GM19351 (cell line): ENCODE measurements at regions not wholly inside any gene's neighbourhood (a gene's known extent, or its start where the extent isn't known, plus 50 kb on each side); places are given as distances from the start of the nearest gene placed in this dataset.

ENCODE experiments used
- ATAC-seq: cut with Tn5 transposase; IDR thresholded peaks from one replicate; pipeline ENCODE4 v1.9.1; 2021; ENCODE audit warnings: mild to moderate bottlenecking, moderate library complexity; ENCODE audit not compliant: unreplicated experiment

DNA sequence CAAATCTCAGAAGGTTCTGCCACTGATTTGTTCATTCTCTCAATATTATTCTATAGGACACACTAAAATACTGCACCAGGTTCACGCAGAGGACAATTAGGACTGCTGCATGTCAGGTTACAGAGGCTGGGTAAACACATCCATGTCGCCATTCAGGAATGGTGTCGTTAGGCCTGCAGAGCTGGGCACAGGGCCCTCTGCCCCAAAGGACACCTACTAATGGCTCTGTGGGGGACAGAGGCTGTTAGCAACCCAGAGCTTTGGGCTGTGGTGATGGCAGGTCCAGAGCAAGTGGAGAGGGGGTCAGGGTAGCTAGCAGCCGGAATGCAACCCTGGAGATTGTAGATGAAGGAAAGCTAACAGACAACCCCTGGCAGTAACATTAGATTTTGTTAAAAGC is 115.9 kb downstream of the TTC32 start:
- no peak for ATAC-seq

DNA sequence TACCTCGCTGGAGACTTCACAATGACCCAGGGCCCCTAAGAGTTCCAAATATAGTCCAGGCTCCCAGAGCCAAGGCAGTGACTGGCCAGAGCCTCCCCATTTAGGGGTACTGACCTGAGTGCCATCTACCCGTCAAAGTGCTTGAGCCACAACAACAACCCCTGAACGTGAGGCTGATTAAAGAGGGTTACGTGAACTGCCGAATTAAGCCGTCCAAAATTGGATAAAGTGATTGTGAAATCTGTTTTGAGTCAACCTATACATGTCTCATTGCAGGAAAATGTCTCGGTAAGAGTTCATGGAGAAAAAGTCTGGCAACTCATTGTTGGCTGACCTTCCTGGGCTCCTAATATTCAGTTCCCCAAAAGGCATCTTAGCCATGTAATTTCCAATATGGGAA is 116.3 kb downstream of the TTC32 start:
- ATAC-seq: no peak

DNA sequence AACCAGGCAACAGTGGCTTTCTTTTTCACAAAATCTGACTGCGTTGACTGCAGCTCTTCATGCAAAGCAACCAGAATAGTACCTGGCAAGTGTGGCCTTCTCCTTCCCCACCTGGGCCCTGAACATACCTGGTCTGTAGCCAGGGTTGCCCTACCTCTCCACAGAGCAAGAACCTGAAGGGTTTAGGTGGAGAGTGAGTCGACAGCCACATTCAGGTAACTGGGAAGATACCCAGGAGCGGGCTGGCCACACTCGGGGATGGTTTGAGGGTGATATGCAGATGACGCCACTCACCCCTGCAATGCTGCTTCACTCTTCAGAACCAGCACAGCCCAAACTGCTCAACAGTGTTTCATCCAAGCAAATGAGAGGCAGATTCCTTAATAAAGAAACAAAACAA is 117.3 kb downstream of the TTC32 start:
- no peak for ATAC-seq

DNA sequence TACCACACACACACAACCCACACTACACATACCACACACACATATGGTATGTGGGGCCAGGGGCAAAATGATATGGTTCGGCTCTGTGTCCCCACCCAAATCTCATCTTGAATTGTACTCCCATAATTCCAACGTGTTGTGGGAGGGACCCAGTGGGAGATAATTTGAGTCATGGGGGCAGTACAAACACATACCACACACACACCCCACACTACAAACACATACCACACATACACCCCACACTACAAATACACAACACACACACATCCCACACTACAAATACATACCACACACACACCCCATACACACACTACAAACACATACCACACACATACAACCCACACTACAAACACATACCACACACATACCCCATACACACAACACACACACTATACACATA is 117.8 kb downstream of the TTC32 start:
- no peak for ATAC-seq

DNA sequence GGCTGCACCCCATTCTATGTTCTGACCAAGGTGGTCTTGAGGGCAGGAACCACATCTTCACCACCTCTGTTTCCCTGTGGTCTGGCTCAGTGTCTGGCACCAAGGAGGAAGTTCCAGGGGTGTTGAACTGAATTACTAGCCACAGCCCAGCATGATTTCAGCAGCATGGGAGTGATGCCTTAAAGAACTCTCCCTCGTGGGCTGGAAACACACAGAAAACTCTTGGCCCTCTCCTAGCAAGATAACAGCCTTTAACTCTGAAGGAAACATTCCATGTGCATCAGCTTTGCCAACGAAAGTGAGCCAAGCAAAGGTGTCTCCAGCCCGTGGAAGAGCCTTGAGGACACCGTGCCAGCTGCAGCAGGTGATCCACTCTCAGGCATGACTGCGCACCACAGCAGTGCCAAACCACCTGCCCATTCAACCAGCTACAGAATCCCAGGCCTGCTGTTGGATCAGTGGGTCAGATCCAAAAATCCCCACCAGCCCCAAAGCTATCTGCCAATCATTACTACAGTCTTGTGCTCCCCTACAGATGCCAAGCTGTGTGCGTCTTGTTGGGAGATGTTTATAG is 124.8 kb downstream of the TTC32 start:
- no peak for ATAC-seq

GRCh38 chr2:19775838-19776237 is 125.9 kb downstream of the TTC32 start:
- no peak for ATAC-seq

- no peak for ATAC-seq
Observed at GRCh38 chr2:19775315-19775714, 126.5 kb downstream of the TTC32 start.

- no peak for ATAC-seq
Observed at GRCh38 chr2:19774805-19775176, 127.0 kb downstream of the TTC32 start.

- no peak for ATAC-seq
Observed at GRCh38 chr2:19772981-19773380, 128.8 kb downstream of the TTC32 start.

DNA sequence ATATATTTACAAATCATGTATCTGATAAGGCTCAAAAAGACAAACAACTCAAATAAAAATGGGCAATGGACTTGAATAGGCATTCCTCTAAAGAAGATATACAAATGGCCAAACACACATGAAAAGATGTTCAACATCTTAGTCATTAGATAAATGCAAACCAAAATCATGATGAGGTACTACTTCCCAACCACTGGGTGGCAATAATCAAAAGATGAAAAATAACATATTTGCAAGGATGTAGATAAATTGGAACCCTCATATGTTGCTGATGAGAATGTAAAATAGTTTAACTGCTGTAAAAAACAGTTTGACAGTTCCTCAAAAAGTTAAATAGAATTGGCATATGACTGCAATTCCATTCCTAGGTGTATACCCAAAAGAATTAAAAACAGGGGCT is 132.3 kb downstream of the TTC32 start:
- ATAC-seq: no peak

- no peak for ATAC-seq
Observed at GRCh38 chr2:19767899-19768298, 133.9 kb downstream of the TTC32 start.

- no peak for ATAC-seq
Observed at GRCh38 chr2:19764998-19765397, 136.8 kb downstream of the TTC32 start.

DNA sequence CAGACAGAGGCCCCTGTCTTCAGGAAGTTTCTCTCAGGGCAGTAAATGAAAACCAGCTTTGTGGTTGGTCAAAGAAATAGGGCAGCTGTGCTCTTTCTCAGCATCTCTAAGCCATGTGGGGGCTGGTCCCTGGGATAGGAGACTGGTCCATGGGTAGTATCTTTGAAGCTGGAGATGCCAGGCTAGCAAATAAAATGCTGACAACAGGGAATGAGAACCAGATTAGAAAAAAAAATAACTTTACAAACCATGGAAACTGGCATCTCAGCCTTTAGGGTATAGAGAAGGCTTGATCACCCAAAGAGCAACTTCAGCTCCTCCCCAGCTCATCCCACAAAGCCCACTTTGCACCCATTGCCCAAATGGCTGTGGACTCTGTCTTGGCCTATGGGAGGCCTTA is 138.1 kb downstream of the TTC32 start:
- no peak for ATAC-seq

DNA sequence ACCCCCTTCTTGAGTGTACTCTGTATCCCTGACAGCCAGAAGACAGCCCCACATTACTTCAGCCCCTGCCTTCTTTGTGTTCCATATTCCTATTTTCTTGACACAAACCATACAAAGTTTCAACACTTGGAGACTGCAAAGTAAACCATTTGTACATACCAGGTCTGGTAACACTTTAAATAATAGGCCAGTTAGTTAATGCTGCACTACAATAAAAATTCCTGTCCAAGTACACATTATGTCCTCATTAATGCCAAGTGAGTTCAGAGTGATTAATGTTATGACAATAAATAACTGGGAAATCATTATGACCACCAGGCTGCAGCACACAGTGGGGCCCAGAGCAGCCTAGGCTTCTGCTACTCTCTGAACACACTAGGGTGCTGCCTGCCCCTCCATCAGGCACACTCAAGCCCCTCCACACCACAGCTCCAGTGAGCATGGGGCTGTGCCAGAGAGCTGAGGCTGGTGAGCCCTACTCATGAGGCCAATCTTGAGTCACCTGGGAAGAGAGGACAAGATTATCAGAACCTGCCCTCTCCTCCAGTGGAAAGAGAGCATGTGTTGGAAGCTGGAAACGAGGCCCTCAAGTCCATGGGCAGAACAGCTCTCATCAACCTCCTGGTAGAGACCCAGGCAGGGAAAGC is 138.7 kb downstream of the TTC32 start:
- no peak for ATAC-seq

DNA sequence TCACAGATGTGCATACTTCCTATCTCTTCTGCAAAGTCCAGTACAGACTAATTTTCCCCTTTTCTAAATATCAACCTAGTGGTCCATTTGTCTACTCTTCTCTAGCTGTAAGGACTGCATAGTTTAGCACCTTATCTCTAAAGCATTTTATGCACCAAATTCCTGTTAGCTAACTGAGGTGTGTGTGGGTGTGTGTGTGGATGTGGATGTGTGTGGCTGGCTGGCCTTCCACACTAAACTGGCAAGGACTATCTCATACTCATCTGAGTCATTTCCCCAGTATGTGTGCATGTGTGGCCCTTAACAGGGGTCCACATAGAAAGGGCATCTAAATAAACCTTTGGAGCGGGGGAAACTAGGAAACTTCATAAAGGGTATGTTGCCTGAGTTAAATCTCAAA is 139.6 kb downstream of the TTC32 start:
- ATAC-seq: no peak

- ATAC-seq: no peak
Observed at GRCh38 chr2:19759880-19760279, 141.9 kb downstream of the TTC32 start.

DNA sequence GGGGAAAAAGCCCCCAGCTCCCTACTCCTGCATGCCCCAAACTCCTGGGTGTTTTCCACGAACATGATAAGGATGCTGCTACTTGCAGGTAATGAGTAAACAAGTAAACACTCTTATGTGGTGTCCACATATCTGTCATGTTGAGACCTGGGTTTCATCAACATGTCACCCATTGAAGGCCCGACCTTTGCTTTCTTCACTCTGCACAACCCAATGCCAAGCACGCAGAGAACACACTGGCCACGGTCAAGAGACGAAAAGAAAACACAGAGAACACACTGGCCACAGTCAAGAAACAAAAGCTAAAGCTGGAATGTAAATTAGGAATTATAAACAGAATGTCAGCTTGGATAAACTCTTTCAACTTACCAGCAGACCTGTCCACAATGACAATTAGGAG is 143.1 kb downstream of the TTC32 start:
- ATAC-seq: no peak

GRCh38 chr2:19757586-19757985 is 144.2 kb downstream of the TTC32 start:
- no peak for ATAC-seq

DNA sequence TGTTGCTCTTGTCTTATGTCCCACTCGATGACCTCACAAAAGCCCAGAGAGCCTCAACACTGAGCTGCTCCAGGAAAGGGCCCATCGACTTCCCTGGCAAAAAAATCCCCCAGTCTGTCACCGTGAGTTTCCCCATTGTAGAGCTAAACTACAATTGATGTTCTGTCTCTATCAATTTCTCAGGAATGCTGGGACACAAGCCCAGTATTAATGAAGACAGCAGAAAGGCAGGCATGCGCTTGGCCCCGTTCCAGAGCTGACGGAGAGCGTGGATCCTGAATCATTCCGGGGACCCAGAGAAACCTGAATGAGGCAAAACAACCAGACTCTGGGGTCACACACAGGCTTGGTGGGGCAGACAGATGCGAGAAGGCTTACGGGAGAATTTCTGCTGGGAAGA is 146.9 kb downstream of the TTC32 start:
- no peak for ATAC-seq

- ATAC-seq: no peak
Observed at GRCh38 chr2:19753818-19754217, 148.0 kb downstream of the TTC32 start.

DNA sequence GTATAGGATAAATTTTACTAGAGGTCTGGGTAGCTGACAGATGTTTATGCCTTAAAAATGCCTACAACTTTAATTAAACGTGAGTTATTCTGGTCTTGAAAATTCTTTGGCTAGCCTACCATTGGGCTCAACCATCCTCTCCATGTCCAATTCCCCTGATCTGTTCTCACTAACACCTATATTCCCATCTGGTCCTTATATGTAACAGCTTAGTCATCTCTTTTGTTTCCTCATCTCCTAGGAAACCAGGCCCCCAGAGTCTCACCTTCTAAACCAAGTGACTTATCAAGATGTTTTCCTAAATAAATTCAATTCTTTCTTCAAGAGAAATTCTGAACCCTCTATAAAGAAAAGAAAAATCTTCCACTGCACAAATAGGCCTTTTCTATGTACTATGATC is 148.5 kb downstream of the TTC32 start:
- ATAC-seq: no peak

- no peak for ATAC-seq
Observed at GRCh38 chr2:19752500-19752899, 149.3 kb downstream of the TTC32 start.

DNA sequence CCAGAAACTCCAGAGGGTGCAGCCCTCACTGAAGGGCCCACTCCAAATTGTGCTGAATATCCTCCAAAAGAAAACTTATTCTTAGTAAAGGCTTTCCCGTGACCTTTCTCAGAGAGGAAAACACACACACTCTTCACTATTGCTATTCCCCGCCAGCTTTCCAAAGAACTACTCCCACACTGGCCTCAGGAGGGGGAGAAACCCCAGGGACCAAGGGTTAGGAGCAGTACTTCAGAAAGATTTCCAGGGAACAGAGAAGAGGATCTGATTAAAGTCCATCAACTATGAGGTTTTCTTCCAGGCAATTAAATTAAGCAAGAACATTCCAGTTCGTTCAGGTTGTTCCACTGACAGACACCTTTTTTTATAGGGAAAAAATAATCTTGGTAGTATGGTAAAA is 150.2 kb downstream of the TTC32 start:
- no peak for ATAC-seq
